DOHH2 (cell line): ENCODE measurements at regions not wholly inside any gene's neighbourhood (a gene's known extent, or its start where the extent isn't known, plus 50 kb on each side); places are given as distances from the start of the nearest gene placed in this dataset.

Source experiments
- CTCF ChIP-seq: fragments of 200-600 bp; sonication (generic); IDR thresholded peaks from one replicate; pipeline ENCODE4 v1.5.1; 2014; ENCODE audit warnings: antibody characterized with exemption, mild to moderate bottlenecking, low read depth, low read length; ENCODE audit not compliant: poor library complexity, severe bottlenecking
- EZH2phosphoT487 ChIP-seq: fragments of 200-600 bp; sonication (generic); IDR thresholded peaks from 2 replicates; pipeline ENCODE4 v1.6.1; 2017; ENCODE audit warnings: borderline replicate concordance, mild to moderate bottlenecking, antibody characterized with exemption, low read length, moderate library complexity, mixed read lengths

DNA sequence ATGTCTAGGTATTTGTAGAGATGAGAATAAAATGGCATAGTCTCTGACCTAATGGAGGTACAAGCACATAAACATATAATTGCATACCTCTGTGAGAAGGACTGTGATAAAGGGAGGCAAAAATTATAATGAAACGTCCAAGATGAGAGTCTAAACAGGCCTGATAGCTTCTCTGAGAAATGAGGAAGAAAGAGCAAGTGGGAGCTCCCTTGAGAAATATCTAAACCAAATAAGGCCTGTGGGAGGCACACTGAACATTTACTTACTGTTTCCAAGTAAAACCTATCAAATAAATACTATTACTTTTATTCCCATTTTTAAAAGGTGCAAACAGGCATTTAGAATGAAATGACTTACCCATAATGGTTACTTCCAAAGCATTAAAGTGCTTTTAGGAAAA, 125.6 kb upstream of the PAPPA start:
- TF ChIP-seq CTCF = no peak
- TF ChIP-seq EZH2phosphoT487 = no peak
